Mesendoderm (in vitro differentiated cells): ENCODE measurements at regions not wholly inside any gene's neighbourhood (a gene's known extent, or its start where the extent isn't known, plus 50 kb on each side); places are given as distances from the start of the nearest gene placed in this dataset.
A peak's percentile ranks its signal among the peaks of the same experiment; 100 is the strongest.

ENCODE experiments used
- DNase-seq: peaks from one replicate; pipeline ENCODE4 v3.0.0; 2013
- H2AK5ac ChIP-seq: 2 replicates; pipeline ENCODE4 v1.6.1; 2013; ENCODE audit warnings: low read length, inconsistent platforms
- H2BK120ac ChIP-seq: 2 replicates; pipeline ENCODE4 v1.6.1; 2013; ENCODE audit warnings: low read depth, mild to moderate bottlenecking, low read length, moderate library complexity, mixed read lengths
- H2BK15ac ChIP-seq: replicated peaks from 2 replicates; pipeline ENCODE4 v1.6.1; 2013; ENCODE audit warnings: low read depth, mild to moderate bottlenecking, moderate library complexity
- H2BK5ac ChIP-seq: 2 replicates; pipeline ENCODE4 v1.6.1; 2013; ENCODE audit warnings: low read length, inconsistent platforms
- H3K18ac ChIP-seq: 2 replicates; pipeline ENCODE4 v1.6.1; 2013; ENCODE audit warnings: mild to moderate bottlenecking, low read length, mixed read lengths
- H3K23ac ChIP-seq: one replicate; pipeline ENCODE4 v1.6.1; 2013; ENCODE audit warnings: low read length
- H3K27ac ChIP-seq: 2 replicates; pipeline ENCODE4 v1.5.1; 2013; ENCODE audit warnings: low read depth, mild to moderate bottlenecking, inconsistent platforms, low read length, moderate library complexity
- H3K27me3 ChIP-seq: 2 replicates; pipeline ENCODE4 v1.6.1; 2013; ENCODE audit warnings: low read length, control low read depth, mild to moderate bottlenecking, inconsistent platforms; ENCODE audit not compliant: insufficient read depth, poor library complexity
- H3K36me3 ChIP-seq: 2 replicates; pipeline ENCODE4 v1.6.1; 2013; ENCODE audit warnings: low read length, inconsistent platforms; ENCODE audit not compliant: control insufficient read depth, insufficient read depth
- H3K4ac ChIP-seq: one replicate; pipeline ENCODE4 v1.6.1; 2013; ENCODE audit warnings: low read depth, mild to moderate bottlenecking, low read length, moderate library complexity
- H3K4me1 ChIP-seq: 2 replicates; pipeline ENCODE4 v1.6.1; 2013; ENCODE audit warnings: low read depth, low read length, inconsistent platforms; ENCODE audit not compliant: control insufficient read depth
- H3K4me2 ChIP-seq: 2 replicates; pipeline ENCODE4 v1.6.1; 2013; ENCODE audit warnings: low read length
- H3K4me3 ChIP-seq: 2 replicates; pipeline ENCODE4 v1.5.1; 2013; ENCODE audit warnings: mild to moderate bottlenecking, low read length
- H3K56ac ChIP-seq: one replicate; pipeline ENCODE4 v1.6.1; 2013; ENCODE audit warnings: low read length
- H3K79me1 ChIP-seq: 2 replicates; pipeline ENCODE4 v1.6.1; 2013; ENCODE audit warnings: low read length, inconsistent platforms
- H3K79me2 ChIP-seq: 2 replicates; pipeline ENCODE4 v1.6.1; 2013; ENCODE audit warnings: mild to moderate bottlenecking, low read length; ENCODE audit not compliant: control insufficient read depth, insufficient read depth
- H3K9ac ChIP-seq: 2 replicates; pipeline ENCODE4 v1.6.1; 2013; ENCODE audit warnings: low read length, inconsistent platforms
- H4K5ac ChIP-seq: one replicate; pipeline ENCODE4 v1.6.1; 2013; ENCODE audit warnings: low read length
- H4K8ac ChIP-seq: one replicate; pipeline ENCODE4 v1.6.1; 2013; ENCODE audit warnings: low read depth, mild to moderate bottlenecking, control low read depth, low read length, moderate library complexity
- WGBS: extraction: QIAGEN DNeasy Blood & Tissue Kit; methylation state at CpG from one replicate; pipeline ENCODE4 v1.1.7; 2013; ENCODE audit warnings: low lambda C conversion rate, missing lambda C conversion rate; ENCODE audit not compliant: insufficient coverage; ENCODE audit errors: extremely low coverage; 5-methylcytosine and 5-hydroxymethylcytosine counted together

DNA sequence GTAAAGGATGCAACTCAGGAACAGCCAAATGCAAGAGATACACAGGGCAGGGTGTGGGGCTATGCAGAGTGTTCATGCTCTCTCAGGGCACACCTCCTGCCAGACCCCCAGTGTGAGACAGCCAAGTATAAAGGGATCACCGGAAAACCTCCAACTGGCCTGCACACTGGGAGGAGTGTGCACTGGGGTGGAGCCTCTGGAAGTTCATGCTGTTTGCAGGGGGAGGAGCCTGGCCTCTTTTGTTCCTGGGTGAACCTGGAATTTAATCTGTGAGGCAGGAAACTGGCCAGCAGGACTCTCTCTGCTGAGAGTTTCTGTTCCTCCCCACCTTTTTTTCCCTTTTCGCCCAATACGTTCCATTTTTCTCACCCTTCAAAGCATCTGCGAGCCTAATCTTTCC, 204.1 kb downstream of the WNT5A start:
- H3K4me1 ChIP-seq, result peaks cover 12% of the 10 kb centered on the region
- no peaks in the 10 kb centered on the region for H3K79me2 ChIP-seq
- WGBS, result no CpG with 5 or more reads among the region's 4 CpGs
- H2BK15ac ChIP-seq, result no peak overlapping the region
- peak overlapping the region; percentile 66 for H2BK5ac ChIP-seq
- H3K79me1 ChIP-seq, result no peaks in the 10 kb centered on the region
- H3K56ac ChIP-seq, result peak overlapping the region; percentile 73
- no peak overlapping the region for H3K9ac ChIP-seq
- H3K36me3 ChIP-seq, result no peaks in the 10 kb centered on the region
- H3K4me2 ChIP-seq, result no peak overlapping the region
- H2BK120ac ChIP-seq, result no peak overlapping the region
- DNase-seq, result peak; percentile 87
- peak overlapping the region; percentile 19 for H2AK5ac ChIP-seq
- H3K23ac ChIP-seq, result no peak overlapping the region
- H3K27ac ChIP-seq, result peak overlapping the region; percentile 71
- H3K4me3 ChIP-seq, result no peak overlapping the region
- H4K5ac ChIP-seq, result no peak overlapping the region
- H3K18ac ChIP-seq, result peak overlapping the region; percentile 3
- no peak overlapping the region for H4K8ac ChIP-seq
- H3K4ac ChIP-seq, result no peak overlapping the region
- no peaks in the 10 kb centered on the region for H3K27me3 ChIP-seq

DNA sequence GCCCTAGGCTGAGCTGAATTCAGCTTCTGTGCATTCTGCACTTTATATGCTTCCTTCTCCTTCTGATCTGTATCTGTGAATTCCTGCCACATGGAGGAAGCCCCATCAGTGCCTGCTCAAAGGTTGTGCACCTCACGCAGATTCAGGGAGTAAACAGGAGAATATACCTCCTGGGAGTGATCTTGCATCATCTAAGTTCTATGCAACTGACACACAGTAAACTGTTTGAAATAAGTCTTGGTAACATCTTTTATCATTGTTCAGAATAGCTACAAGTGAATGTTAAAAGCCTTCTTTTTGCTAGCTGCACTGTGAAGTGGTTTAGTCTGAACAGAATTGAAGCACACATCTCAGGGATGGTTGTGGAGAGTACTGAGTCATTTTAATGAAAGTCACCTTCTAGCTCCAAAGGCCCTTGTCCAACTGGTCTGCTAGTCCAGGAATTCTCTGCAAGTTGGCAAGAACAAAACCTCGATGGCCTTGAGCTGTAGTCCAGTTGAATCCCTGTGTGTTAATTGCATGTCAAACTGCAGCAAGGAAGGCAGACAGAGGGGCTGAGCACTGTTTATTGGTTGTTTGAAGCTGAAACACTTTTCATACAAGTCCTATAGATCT, 215.0 kb downstream of the WNT5A start:
- H3K18ac ChIP-seq, result no peak overlapping the region
- no peak overlapping the region for H2BK120ac ChIP-seq
- no peak for DNase-seq
- H3K27me3 ChIP-seq, result no peaks in the 10 kb centered on the region
- no peak overlapping the region for H3K4ac ChIP-seq
- WGBS, result no CpG with 5 or more reads among the region's 2 CpGs
- H3K36me3 ChIP-seq, result no peaks in the 10 kb centered on the region
- H3K79me2 ChIP-seq, result no peaks in the 10 kb centered on the region
- no peaks in the 10 kb centered on the region for H3K4me1 ChIP-seq
- H2BK5ac ChIP-seq, result no peak overlapping the region
- no peak overlapping the region for H3K4me2 ChIP-seq
- H3K23ac ChIP-seq, result no peak overlapping the region
- no peak overlapping the region for H3K9ac ChIP-seq
- H2AK5ac ChIP-seq, result no peak overlapping the region
- H3K79me1 ChIP-seq, result no peaks in the 10 kb centered on the region
- no peak overlapping the region for H4K8ac ChIP-seq
- no peak overlapping the region for H3K27ac ChIP-seq
- no peak overlapping the region for H3K56ac ChIP-seq
- no peak overlapping the region for H4K5ac ChIP-seq
- no peak overlapping the region for H3K4me3 ChIP-seq
- no peak overlapping the region for H2BK15ac ChIP-seq

DNA sequence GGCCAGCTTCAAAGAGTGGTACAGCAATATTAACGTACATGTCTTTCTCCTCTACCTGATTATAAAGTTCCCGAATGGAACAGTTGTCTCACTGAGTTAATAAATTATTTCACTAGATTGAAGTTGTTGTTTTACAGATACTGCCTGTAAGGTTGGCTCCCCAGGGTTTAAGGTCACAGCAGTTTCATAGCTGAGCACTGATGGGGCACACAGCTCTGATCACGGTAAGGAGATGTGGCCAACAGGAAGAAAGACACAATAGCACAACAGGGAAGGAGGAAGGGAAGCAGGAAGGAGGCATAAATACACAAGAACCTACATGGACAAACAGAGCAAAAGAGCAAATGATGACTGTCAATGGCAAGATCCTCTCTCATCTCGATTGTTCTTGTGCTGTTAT, 215.6 kb downstream of the WNT5A start:
- Histone ChIP-seq H2BK5ac (no peak overlapping the region), H4K5ac (no peak overlapping the region), H2AK5ac (no peak overlapping the region), H3K4me1 (no peaks in the 10 kb centered on the region), H2BK120ac (no peak overlapping the region), H3K4me3 (no peak overlapping the region), H3K56ac (no peak overlapping the region), H3K23ac (no peak overlapping the region), H3K4me2 (no peak overlapping the region), H3K79me1 (no peaks in the 10 kb centered on the region), H4K8ac (no peak overlapping the region), H3K36me3 (no peaks in the 10 kb centered on the region), H2BK15ac (no peak overlapping the region), H3K4ac (no peak overlapping the region), H3K18ac (no peak overlapping the region), H3K79me2 (no peaks in the 10 kb centered on the region), H3K9ac (no peak overlapping the region), H3K27ac (no peak overlapping the region), H3K27me3 (no peaks in the 10 kb centered on the region)
- DNase-seq, result no peak
- WGBS, result no CpG with 5 or more reads among the region's 4 CpGs

DNA sequence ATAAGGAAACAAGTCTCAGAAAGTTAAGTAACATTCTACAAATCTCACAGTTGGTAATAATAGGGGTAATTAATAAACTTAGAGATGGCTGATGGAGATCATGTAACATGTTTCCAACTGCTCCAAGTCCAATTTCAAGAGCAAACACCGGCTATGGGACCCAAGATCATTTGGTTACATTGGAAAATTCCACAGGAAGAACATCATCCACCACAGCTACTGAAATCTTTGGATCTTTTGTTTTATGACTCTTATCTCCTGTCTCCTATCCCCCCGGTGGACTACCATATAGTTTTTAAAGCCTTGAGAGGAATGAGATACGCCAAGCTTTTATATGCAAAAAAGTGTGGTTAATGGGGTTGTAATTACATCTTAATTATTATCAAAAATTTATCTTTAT, 216.1 kb downstream of the WNT5A start:
- no peak overlapping the region for H2BK120ac ChIP-seq
- no peak overlapping the region for H3K4ac ChIP-seq
- DNase-seq, result no peak
- no peak overlapping the region for H2BK15ac ChIP-seq
- H3K9ac ChIP-seq, result no peak overlapping the region
- no peak overlapping the region for H2BK5ac ChIP-seq
- H3K56ac ChIP-seq, result no peak overlapping the region
- H2AK5ac ChIP-seq, result no peak overlapping the region
- no peak overlapping the region for H3K4me3 ChIP-seq
- H3K23ac ChIP-seq, result no peak overlapping the region
- H3K79me2 ChIP-seq, result no peaks in the 10 kb centered on the region
- H4K5ac ChIP-seq, result no peak overlapping the region
- no peak overlapping the region for H4K8ac ChIP-seq
- no peak overlapping the region for H3K4me2 ChIP-seq
- no peak overlapping the region for H3K27ac ChIP-seq
- H3K18ac ChIP-seq, result no peak overlapping the region
- no peaks in the 10 kb centered on the region for H3K4me1 ChIP-seq
- no CpG with 5 or more reads among the region's 3 CpGs for WGBS
- H3K36me3 ChIP-seq, result no peaks in the 10 kb centered on the region
- H3K27me3 ChIP-seq, result no peaks in the 10 kb centered on the region
- H3K79me1 ChIP-seq, result no peaks in the 10 kb centered on the region

DNA sequence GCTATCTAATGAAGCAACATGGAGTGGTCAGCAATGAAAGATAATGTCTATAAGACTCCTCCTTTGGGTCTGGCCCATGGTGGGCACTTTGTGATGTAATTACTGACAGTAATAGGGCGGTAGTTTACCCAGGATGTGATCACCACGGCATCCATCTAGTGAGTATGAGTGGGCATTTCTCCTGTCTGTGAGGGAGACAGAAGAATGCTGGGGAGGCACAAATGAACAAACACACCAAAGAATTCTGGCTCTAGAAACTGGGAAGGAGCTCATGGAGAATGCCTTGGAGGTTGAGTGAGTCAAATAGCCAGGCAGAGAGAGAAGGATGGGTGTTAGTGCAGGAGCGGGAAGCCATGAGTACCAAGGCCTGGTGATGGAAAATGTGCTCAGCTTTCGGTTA, 217.5 kb downstream of the WNT5A start:
- no peaks in the 10 kb centered on the region for H3K79me1 ChIP-seq
- no CpG with 5 or more reads among the region's 4 CpGs for WGBS

DNA sequence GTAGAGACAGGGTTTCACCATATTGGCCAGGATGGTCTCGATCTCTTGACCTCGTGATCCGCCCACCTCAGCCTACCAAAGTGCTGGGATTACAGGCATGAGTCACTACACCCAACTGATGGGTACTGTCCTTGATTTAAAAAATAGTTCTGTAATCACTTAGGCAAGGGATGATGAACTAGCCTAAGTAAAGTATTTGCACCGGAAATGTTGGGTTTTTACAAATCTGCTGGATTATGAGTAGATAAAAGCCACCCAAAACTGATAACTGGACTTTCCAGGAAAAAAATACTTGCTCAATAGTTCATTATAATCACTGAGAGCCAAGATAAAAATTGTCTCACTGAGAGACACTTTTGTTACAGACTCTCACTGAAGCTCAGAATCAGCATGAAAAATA, 218.0 kb downstream of the WNT5A start:
- Histone ChIP-seq H2BK15ac (no peak overlapping the region), H4K5ac (no peak overlapping the region), H3K79me1 (no peaks in the 10 kb centered on the region), H3K56ac (no peak overlapping the region), H3K18ac (no peak overlapping the region), H2BK5ac (no peak overlapping the region), H3K23ac (no peak overlapping the region), H3K36me3 (no peaks in the 10 kb centered on the region), H2BK120ac (no peak overlapping the region), H3K9ac (no peak overlapping the region), H3K4ac (no peak overlapping the region), H3K4me1 (no peaks in the 10 kb centered on the region), H2AK5ac (no peak overlapping the region), H3K4me3 (no peak overlapping the region), H3K79me2 (no peaks in the 10 kb centered on the region), H4K8ac (no peak overlapping the region), H3K4me2 (no peak overlapping the region), H3K27ac (no peak overlapping the region), H3K27me3 (no peaks in the 10 kb centered on the region)
- WGBS, result no CpG with 5 or more reads among the region's 4 CpGs
- DNase-seq, result no peak

More for the DNA sequence above, 217.5 kb downstream of the WNT5A start:
- Histone ChIP-seq H4K8ac (no peak overlapping the region), H3K4ac (no peak overlapping the region), H2BK120ac (no peak overlapping the region), H3K27ac (no peak overlapping the region), H3K4me3 (no peak overlapping the region), H3K18ac (no peak overlapping the region), H3K56ac (no peak overlapping the region), H3K27me3 (no peaks in the 10 kb centered on the region), H3K4me1 (no peaks in the 10 kb centered on the region), H2AK5ac (no peak overlapping the region), H2BK15ac (no peak overlapping the region), H2BK5ac (no peak overlapping the region), H4K5ac (no peak overlapping the region), H3K4me2 (no peak overlapping the region), H3K79me2 (no peaks in the 10 kb centered on the region), H3K23ac (no peak overlapping the region), H3K36me3 (no peaks in the 10 kb centered on the region), H3K9ac (no peak overlapping the region)
- no peak for DNase-seq
